Brain pericyte (primary cell): ENCODE measurements at regions not wholly inside any gene's neighbourhood (a gene's known extent, or its start where the extent isn't known, plus 50 kb on each side); places are given as distances from the start of the nearest gene placed in this dataset.
"Not testable (repeated sequence)": the region's sequence is repeated elsewhere in the genome, so short reads cannot be mapped to it uniquely, and the experiment has no call there.

Experiments
- DNase-seq: peaks from one replicate; pipeline ENCODE4 v3.0.0-alpha.2; 2012; ENCODE audit warnings: low read depth, low spot score

GRCh38 chr1:204780630-204781029 lies 90.0 kb upstream of the NFASC start:
- DNase-seq, result no peak

DNA sequence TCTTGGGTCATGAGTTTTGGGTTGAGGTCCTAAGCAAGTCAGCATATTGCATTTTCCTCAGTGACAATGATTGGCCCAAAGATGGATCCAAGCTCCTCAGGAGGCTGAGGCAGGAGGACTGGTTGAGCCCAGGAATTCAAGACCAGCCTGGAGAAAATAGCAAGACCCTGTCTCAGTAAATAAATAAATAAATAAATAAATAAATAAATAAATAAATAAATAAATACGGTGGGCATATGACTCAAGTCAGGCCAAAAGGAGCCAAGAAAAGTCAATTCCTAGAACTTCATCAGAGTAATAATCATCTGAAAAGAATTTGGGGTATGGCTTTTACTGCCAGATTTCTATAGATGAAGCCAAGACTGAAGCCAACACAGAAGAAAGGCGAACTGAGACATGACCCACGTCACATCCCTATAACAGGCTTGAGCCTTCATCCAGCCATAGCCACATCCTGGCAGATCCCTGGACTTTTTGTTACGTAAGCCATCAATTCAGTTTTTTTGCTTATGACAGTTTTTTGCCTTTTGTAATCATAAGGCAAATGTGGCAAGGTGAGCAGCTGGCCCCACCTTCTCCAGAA lies 88.5 kb upstream of the NFASC start:
- DNase-seq, result no peak

GRCh38 chr1:204785023-204785422 lies 85.6 kb upstream of the NFASC start:
- not testable (repeated sequence) for DNase-seq

- DNase-seq, result no peak
Observed at GRCh38 chr1:204788470-204788869, 82.2 kb upstream of the NFASC start.

- no peak for DNase-seq
Observed at GRCh38 chr1:204791453-204792353, 79.0 kb upstream of the NFASC start.

GRCh38 chr1:204792354-204792692 lies 78.3 kb upstream of the NFASC start:
- no peak for DNase-seq

- no peak for DNase-seq
Observed at GRCh38 chr1:204793259-204793914, 77.3 kb upstream of the NFASC start.

- DNase-seq, result not testable (repeated sequence)
Observed at GRCh38 chr1:204796886-204797285, 73.8 kb upstream of the NFASC start.

- no peak for DNase-seq
Observed at GRCh38 chr1:204797401-204797800, 73.3 kb upstream of the NFASC start.

- no peak for DNase-seq
Observed at GRCh38 chr1:204799630-204800029, 71.0 kb upstream of the NFASC start.

GRCh38 chr1:204801211-204801610 lies 69.5 kb upstream of the NFASC start:
- no peak for DNase-seq

GRCh38 chr1:204802401-204803175 lies 68.1 kb upstream of the NFASC start:
- DNase-seq, result no peak

DNA sequence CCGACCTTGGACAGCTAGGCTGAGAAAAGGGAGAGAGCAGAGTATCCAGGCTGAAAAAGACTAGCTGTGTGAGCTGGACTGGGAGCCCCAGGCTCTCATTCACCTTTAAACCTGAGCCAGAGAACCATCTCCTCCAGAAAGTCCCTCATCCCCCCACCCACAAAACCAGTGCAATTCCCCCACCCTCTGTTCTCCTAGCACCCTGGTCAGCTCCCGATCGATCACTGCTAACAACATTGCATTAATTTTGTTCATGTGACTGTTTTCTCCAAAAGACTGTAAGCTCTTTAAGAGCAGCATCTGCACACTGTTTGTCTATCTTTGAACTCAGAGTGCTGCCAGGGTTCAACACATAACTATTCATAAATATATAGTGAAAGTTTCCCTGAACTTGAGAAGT lies 67.1 kb upstream of the NFASC start:
- no peak for DNase-seq

- peak; percentile 26 for DNase-seq
Observed at GRCh38 chr1:204806943-204807687, 63.5 kb upstream of the NFASC start.

GRCh38 chr1:204809488-204809887 lies 61.2 kb upstream of the NFASC start:
- no peak for DNase-seq

DNA sequence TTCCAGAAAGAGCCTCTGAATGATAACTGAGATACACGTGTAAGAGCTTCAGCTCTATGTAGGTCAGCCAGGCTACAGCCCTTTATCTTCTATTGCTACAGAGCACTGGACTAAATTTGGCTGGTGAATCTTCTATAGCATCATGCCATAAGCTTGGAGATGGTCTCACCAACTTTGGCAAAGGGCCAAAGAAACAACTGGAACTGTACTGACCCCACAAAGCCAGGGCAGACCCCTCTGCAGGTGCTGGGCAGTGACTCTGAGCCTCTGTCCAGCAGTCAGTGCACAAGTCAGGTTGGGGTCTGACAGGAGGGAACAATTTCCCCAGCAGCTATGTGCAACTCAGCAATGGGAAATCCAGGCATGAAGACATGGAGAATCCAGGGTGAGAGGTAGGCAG lies 57.8 kb upstream of the NFASC start:
- no peak for DNase-seq

- no peak for DNase-seq
Observed at GRCh38 chr1:204813522-204813921, 57.1 kb upstream of the NFASC start.

DNA sequence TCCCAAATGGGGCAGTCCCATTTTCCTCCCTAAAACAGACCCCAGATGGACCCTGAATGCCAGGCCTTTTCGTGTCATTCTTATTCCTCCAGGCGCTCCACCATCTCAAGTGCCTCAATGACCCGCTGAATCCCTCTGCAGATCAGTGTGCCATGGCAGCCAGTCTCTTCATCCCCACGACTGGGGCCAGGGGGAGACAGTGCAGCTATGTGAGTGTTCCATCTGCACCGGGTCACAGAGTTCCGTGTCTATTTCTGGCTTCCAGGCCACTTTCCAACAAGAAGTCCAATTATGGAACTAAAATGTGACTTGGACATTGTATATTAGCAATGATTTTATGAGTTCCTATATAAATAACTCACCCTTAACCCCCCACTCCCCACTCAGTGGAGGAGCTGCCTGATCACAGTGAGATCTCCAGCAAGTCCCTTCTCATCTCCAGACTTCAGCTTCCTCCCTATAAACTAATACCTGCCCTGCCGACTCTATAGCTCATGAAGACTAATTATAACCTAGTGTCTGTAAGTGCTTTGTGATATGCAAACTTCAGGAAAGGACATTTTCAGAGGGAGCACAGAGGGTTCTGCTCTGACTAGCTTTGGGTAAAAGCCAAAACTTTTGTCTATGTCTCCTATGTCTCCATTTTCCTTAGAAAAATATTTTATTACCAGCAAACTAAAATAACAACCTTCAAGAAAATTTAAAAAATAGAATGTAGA lies 56.3 kb upstream of the NFASC start:
- DNase-seq, result no peak

GRCh38 chr1:204817341-204817740 lies 53.3 kb upstream of the NFASC start:
- no peak for DNase-seq

DNA sequence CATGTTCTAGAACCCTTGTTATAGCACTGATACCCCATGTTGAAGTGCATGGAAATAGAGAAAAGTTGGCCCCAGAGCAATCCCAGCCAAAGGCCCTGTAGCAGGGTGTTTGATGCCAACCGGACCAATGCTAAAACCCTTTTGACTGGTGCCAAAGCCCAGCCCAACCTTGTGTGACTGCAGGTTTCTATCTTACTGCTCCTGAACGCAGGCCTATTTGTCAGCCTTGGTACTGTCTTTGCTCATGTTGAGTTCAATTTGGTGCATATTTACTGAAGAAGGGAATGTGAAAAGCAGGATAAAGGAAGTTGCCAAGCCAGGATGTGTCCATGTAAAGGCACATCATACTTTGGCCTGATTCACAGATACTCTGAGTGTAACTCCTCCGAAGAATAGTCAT lies 51.7 kb upstream of the NFASC start:
- no peak for DNase-seq

DNA sequence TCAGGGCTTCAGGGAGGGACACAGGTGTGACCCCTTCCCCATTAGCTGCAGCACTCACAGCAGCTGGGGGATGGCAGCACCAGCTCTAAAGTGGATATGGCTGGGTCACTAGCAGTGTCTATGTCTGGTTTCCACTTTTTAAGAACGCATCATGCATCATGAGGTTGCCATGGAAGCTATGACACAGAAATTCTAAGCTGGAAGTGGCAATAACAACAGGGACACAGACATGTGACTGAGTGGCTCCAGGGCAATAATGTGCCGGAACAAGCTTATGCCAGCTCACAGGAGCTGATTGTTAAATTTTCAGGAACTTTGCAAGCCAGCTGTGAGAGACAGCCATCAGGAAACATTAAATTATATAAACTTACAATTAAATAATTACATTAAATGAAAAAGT lies 51.2 kb upstream of the NFASC start:
- no peak for DNase-seq
